GM12874 (cell line): ENCODE measurements at regions not wholly inside any gene's neighbourhood (a gene's known extent, or its start where the extent isn't known, plus 50 kb on each side); places are given as distances from the start of the nearest gene placed in this dataset.

Experiments used
- TF ChIP-seq, protein P1 (sequence below): IDR thresholded peaks from 2 replicates; pipeline ENCODE4 v1.5.1; 2011; ENCODE audit warnings: low read depth, mild to moderate bottlenecking, control low read depth, low read length, moderate library complexity; ENCODE audit not compliant: insufficient read depth

DNA sequence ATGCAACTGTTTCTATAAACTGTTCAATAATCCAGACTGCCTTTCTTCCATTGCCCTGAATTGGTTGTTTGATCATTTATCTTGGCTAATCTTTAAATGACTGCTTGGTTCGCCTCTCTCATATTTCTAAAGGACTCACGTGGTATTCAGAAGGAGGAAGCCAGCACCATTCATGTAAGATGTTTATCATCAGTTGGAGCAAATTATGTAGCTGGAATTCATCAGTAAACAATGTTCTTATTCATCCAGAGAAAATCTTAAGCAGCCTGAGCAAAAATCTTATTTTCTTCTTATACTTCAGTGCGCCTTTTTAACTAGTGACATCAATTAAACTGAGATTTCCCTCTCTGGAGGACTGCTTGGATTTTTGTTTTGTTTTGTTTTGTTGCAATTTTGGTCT, 538.7 kb upstream of the TMEM132C start:
- TF ChIP-seq, protein P1, sequence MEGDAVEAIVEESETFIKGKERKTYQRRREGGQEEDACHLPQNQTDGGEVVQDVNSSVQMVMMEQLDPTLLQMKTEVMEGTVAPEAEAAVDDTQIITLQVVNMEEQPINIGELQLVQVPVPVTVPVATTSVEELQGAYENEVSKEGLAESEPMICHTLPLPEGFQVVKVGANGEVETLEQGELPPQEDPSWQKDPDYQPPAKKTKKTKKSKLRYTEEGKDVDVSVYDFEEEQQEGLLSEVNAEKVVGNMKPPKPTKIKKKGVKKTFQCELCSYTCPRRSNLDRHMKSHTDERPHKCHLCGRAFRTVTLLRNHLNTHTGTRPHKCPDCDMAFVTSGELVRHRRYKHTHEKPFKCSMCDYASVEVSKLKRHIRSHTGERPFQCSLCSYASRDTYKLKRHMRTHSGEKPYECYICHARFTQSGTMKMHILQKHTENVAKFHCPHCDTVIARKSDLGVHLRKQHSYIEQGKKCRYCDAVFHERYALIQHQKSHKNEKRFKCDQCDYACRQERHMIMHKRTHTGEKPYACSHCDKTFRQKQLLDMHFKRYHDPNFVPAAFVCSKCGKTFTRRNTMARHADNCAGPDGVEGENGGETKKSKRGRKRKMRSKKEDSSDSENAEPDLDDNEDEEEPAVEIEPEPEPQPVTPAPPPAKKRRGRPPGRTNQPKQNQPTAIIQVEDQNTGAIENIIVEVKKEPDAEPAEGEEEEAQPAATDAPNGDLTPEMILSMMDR: no peak

DNA sequence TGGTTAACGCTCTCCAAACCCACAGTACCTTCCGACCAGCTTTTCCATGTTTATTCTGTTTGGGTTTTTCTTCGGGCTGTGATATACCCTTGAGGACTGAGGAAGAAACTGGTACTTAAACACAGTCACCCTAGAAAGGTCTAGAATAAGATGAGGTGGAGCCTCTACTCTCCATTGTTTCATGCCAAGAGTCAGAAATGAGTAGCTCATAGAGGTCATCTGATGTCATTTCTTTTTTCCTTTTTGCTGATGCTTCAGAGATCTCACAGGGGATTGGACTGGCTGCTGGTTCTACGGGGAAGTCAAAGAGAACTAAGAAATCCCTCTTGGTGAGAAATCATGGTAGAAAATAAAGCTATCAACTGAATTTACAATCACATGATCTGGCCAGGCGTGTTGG, 538.2 kb upstream of the TMEM132C start:
- TF ChIP-seq, protein P1: no peak

DNA sequence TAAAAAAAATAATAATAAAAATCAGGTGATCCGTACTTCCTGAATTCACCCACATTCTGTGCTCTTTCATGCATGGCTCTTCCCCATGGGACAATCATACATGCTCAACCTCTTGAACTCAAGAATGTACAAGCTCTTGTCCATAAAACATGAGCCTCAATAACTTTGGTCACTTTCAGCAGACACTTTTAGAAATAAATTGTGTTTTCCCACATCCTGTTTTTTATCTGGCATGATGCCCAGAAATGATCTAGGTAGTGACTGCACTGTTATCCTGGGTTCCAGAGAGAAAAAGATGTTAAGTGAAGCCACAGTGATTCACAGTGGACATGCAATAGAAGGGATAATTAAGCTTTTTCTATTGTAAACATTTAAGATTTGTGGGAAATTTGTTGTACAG, 537.6 kb upstream of the TMEM132C start:
- TF ChIP-seq, protein P1: no peak

DNA sequence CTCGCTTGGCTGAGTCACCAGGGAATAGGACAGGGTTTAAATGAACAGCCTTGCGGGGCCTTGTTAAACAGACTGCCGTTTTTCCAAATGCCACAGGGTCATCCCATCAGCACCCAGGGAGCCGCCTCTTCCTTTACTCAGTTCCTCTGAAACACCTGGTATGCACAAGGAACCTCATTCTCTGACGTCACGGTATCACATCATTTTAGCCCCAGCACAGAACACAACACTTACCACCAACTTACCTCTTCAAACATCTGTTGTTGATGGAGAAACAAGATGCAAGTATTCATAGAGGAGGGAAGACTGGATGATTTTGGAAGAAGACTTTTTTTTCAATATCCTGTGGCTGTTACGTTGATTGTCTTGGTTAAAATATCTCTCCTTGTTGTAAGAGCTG, 535.3 kb upstream of the TMEM132C start:
- TF ChIP-seq, protein P1: no peak

DNA sequence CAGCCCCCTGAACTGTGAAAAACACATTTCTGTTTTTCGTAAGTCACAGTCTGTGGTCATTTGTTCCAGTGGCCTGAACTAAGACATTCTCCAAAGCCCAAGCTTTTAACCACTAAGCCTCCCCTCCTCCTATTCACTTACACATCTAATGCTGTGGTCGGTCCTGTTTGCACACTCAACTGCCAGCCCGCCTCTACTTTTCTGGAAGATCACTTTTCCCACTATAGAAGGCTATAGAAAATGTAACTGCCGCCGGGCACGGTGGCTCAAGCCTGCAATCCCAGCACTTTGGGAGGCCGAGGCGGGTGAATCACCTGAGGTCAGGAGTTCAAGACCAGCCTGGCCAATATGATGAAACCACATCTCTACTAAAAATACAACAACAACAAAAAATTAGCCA, 524.7 kb upstream of the TMEM132C start:
- TF ChIP-seq, protein P1: no peak

DNA sequence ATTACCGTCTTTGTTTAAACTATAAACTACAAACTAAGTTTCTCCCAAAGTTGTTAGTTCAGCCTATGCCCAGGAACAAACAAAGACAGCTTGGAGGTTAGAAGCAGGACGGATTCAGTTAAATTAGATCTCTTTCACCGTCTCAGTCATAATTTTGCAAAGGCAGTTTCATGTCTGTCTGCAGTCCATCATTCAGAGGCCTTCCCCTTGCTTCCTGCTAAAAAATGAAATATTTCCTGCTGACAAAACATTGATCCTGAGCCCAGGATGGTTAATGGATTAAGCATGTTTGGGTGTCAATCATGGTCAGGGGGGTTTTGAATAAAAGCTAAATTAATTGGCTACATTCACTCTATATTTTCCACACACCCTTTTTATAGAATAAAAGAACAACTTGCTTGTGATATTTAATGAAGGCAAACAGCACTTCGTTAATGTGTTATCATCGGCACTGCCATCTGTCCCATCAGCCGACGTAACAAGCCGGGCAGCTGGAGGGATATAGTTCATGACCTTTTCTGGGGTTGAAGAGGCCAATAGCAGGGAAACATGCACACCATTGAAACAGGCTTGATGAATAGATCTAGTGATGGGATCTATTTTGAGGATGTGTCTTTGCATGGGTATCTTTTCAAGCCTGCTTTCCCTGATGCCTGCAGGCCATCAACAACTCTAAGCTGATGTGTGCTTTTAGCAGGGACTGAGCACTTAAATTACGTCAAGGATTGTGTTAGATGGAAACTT, 521.3 kb upstream of the TMEM132C start:
- TF ChIP-seq, protein P1: no peak

DNA sequence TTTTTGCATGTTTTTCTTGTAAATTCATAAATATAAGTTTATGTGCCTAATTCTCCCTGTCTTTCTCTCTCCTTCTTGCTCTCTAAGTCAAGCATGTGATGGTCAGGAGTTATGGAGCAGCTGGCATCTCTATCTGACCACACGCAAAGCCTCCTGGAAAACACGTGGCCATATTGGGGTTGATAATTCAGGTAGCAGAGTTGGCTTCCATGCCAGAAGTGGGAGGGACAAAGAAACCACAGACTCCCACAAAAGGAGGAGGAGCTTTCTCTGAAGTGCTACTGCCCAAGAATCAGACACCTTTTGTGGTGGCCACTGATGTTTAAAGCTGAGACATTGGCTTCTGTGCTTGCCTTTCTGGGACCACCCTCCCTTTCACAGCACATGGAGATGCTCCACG, 517.6 kb upstream of the TMEM132C start:
- TF ChIP-seq, protein P1: no peak
